Type B pancreatic cell (in vitro differentiated cells): ENCODE measurements at regions not wholly inside any gene's neighbourhood (a gene's known extent, or its start where the extent isn't known, plus 50 kb on each side); places are given as distances from the start of the nearest gene placed in this dataset.

Source experiments
- DNase-seq: peaks from one replicate; pipeline ENCODE4 v3.0.0; 2021; ENCODE audit warnings: mixed read lengths; ENCODE audit not compliant: unreplicated experiment; ENCODE audit errors: extremely low spot score
- H3K27ac Mint-ChIP-seq: 2 replicates; pipeline ENCODE4 v1.8.0; 2021; ENCODE audit warnings: mild to moderate bottlenecking, mixed read lengths
- H3K27me3 Mint-ChIP-seq: 2 replicates; pipeline ENCODE4 v1.8.0; 2021; ENCODE audit warnings: mixed read lengths
- H3K36me3 Mint-ChIP-seq: 2 replicates; pipeline ENCODE4 v1.8.0; 2021; ENCODE audit warnings: mixed read lengths
- H3K4me1 Mint-ChIP-seq: one replicate; pipeline ENCODE4 v1.8.0; 2021; ENCODE audit warnings: mixed read lengths; ENCODE audit not compliant: unreplicated experiment
- H3K4me3 Mint-ChIP-seq: 2 replicates; pipeline ENCODE4 v1.8.0; 2021; ENCODE audit warnings: mild to moderate bottlenecking, mixed read lengths
- H3K9me3 Mint-ChIP-seq: 2 replicates; pipeline ENCODE4 v1.8.0; 2021; ENCODE audit warnings: mixed read lengths
- CTCF ChIP-seq: fragments of 200-600 bp; sonication (generic); conservative IDR thresholded peaks from 2 replicates; pipeline ENCODE4 v1.5.0; 2021; ENCODE audit warnings: antibody characterized with exemption, mild to moderate bottlenecking

DNA sequence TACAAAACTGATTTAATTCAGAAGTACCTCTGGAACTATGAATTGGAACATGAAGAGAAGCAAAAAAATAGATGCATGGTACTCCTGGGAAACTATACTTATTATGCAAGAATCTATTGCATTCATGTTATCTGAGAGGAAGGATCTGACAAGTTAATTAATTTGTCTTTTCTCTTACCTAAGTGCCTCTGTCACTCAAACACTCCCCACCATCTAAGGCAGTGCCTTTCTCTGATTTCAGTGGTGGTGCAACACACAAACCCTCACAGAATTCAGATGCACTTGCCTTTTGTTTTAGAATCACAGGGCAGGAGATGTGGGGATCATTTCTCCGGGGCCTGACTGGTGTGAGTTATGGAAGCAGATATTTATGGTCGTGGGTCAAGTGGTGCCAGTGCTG lies 52.5 kb upstream of the C9orf72 start:
- H3K27ac Mint-ChIP-seq: peak overlapping the region; percentile 50
- no peaks in the 10 kb centered on the region for H3K27me3 Mint-ChIP-seq
- H3K9me3 Mint-ChIP-seq: no peaks in the 10 kb centered on the region
- no peak for DNase-seq
- H3K4me1 Mint-ChIP-seq: peaks cover 13% of the 10 kb centered on the region
- no peak for TF ChIP-seq CTCF
- H3K36me3 Mint-ChIP-seq: no peaks in the 10 kb centered on the region
- no peak overlapping the region for H3K4me3 Mint-ChIP-seq

DNA sequence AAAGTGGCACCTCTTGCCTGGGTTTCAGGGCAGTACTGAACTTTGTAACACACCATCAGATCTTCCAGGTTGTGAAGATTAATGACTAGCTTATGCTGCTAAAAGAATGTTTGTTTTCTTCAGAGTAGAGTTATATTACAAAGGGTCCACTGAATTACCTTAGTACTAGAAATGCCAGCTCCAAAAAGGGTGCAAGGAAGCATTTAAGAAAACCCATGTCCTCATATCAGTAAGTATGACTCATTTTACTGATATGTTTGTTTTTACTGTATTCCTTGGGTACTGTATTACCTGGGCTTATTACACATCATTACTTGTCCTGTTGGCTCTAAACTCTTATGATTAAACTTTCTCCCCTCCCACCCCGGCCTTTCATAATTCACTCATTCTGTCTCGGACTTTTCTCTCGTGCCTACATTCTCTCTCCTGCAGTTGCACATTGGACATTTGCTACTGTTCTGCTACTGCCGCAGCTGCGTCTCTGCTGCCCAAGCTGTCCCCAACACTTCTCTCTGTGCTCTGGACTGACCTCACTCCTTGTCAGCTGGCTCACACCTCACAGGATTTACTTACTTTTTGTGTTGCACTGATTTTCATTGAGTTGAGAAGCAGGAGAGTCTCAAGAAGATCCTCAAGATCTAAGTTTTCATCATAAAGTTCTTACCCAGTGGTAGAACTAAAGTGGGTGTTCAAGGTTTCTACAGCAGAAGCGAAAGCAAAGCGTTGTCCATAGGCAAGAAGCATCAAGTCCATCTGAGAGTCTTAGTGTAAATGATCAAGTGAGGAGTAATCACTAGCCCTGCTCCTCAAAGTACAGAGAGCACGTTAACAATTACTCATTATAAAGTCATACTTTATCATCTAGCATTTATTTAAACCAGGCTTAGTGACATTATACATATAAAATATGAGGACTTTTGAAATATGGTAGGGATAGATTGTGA lies 53.2 kb upstream of the C9orf72 start:
- no peaks in the 10 kb centered on the region for H3K36me3 Mint-ChIP-seq
- H3K27ac Mint-ChIP-seq: peak overlapping the region; percentile 50
- no peaks in the 10 kb centered on the region for H3K27me3 Mint-ChIP-seq
- no peak for DNase-seq
- H3K4me1 Mint-ChIP-seq: peaks cover 13% of the 10 kb centered on the region
- no peak for TF ChIP-seq CTCF
- peak overlapping the region; percentile 16 for H3K4me3 Mint-ChIP-seq
- peaks cover 4% of the 10 kb centered on the region for H3K9me3 Mint-ChIP-seq

GRCh38 chr9:27627188-27627564 lies 53.9 kb upstream of the C9orf72 start:
- no peak overlapping the region for H3K27ac Mint-ChIP-seq
- DNase-seq: no peak
- H3K36me3 Mint-ChIP-seq: no peaks in the 10 kb centered on the region
- H3K4me3 Mint-ChIP-seq: no peak overlapping the region
- H3K27me3 Mint-ChIP-seq: no peaks in the 10 kb centered on the region
- H3K4me1 Mint-ChIP-seq: peaks cover 13% of the 10 kb centered on the region
- H3K9me3 Mint-ChIP-seq: peaks cover 4% of the 10 kb centered on the region
- TF ChIP-seq CTCF: no peak

- H3K4me1 Mint-ChIP-seq: peaks cover 13% of the 10 kb centered on the region
- no peaks in the 10 kb centered on the region for H3K36me3 Mint-ChIP-seq
- H3K9me3 Mint-ChIP-seq: peaks cover 4% of the 10 kb centered on the region
- DNase-seq: no peak
- no peak for TF ChIP-seq CTCF
- no peak overlapping the region for H3K27ac Mint-ChIP-seq
- no peaks in the 10 kb centered on the region for H3K27me3 Mint-ChIP-seq
- H3K4me3 Mint-ChIP-seq: no peak overlapping the region
These were observed 55.0 kb upstream of the C9orf72 start for GRCh38 chr9:27628311-27628710.

DNA sequence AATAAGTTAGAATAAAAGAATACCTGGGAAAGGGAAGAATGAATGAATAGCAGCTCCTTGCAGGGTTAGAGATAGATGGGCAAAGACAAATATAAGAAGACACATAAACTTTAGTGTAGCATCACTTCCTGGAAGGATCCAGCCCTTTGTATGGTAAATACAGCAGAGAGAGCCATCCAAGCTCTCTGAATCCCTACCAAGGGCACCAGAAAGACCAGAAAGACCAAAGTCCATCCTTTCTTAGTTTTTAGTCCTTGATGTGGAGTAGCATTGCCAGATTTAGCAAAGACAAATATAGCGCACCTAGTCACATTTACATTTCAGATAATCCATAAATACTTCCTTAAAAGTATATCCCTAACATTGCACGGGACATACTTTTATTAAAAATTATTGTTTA lies 56.1 kb upstream of the C9orf72 start:
- no peak for DNase-seq
- TF ChIP-seq CTCF: no peak
- H3K27me3 Mint-ChIP-seq: no peaks in the 10 kb centered on the region
- H3K4me3 Mint-ChIP-seq: no peak overlapping the region
- no peaks in the 10 kb centered on the region for H3K36me3 Mint-ChIP-seq
- no peak overlapping the region for H3K27ac Mint-ChIP-seq
- peaks cover 13% of the 10 kb centered on the region for H3K4me1 Mint-ChIP-seq
- H3K9me3 Mint-ChIP-seq: peaks cover 4% of the 10 kb centered on the region
